Stimulated activated CD4-positive, alpha-beta T cell treated with anti-CD3 and anti-CD28 coated beads, Interleukin-2, amount 100 ng/mL, for 24 hours (primary cell): ENCODE measurements at regions not wholly inside any gene's neighbourhood (a gene's known extent, or its start where the extent isn't known, plus 50 kb on each side); places are given as distances from the start of the nearest gene placed in this dataset.

ENCODE experiments used
- DNase-seq, 2 donors: peaks; one replicate each; pipeline ENCODE4 v3.0.0-alpha.2; 2020

- no peak for DNase-seq
Measured at GRCh38 chr7:116148108-116148507, 62.2 kb upstream of the TES start.

GRCh38 chr7:116148626-116149025, 61.7 kb upstream of the TES start:
- DNase-seq, result no peak

DNA sequence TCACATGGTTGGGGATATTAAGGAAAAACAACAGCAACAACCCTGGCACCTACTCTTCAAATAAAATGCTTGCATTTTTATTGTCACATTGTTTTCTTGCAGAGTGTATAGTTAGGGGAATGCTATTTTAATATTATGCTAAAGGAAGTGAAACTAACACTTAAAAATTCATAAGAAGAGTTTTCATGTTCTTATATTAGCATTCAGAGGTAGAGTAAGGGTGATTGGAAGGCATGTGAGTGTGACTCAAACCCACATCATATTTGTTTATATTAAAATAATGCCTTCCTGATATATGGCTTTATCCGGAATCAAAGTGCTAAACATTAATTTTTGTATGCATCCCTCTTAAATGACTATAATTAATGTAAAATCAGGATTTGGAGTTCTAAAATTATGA, 59.8 kb upstream of the TES start:
- no peak for DNase-seq

DNA sequence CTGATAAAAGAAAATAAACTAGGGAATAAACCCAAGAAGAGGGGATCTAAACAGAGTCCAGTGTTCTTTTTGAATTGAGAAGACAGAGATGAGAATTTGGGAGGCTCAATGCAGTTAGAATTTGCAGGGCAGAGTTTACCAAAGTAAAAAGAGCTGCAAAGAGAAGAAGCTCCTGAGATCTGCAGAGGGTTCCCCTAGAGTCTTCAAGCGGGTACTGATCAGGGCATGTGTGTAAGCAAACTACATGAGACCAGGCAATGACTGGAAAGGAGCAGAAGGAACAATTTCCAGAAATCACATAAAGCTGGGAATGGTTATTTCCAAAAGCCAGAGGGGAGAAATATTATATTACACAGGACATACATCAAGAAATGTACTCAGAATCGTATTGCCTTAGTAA, 58.1 kb upstream of the TES start:
- DNase-seq, result no peak

GRCh38 chr7:116153050-116153449, 57.3 kb upstream of the TES start:
- no peak for DNase-seq

GRCh38 chr7:116159711-116160110, 50.6 kb upstream of the TES start:
- no peak for DNase-seq
